ENCODE measurements at regions not wholly inside any gene's neighbourhood (a gene's known extent, or its start where the extent isn't known, plus 50 kb on each side); places are given as distances from the start of the nearest gene placed in this dataset.

DNA sequence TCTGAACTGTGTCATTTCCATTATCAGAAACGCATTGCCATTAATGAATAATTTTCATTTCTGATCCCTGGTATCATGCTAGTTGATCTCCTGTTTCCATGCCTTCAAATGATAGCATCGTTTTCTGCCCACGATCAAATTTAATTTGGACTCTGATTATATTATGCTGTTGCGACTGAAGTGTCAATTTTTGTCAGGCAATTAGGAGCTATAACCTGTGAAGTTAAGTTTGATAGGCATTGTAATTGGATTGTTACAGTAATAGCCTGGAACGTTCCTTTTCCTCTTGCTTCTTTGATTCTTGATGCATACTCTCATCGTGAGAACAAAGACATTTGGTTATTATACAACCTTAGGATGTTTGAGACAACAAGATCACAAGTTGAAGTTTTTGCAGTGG, 356.3 kb downstream of the VRK1 start:
- Histone ChIP-seq H3K27me3 (ENCODE audit: control insufficient read depth, insufficient read depth, low read length) (no peaks in the 10 kb centered on the region), H3K4me1 (no peaks in the 10 kb centered on the region), H3K79me2 (no peaks in the 10 kb centered on the region), H3K4me3 (ENCODE audit: low read depth, low read length) (no peak overlapping the region), H3K9me3 (ENCODE audit: control insufficient read depth, low read length) (no peaks in the 10 kb centered on the region), H3K27ac (no peak overlapping the region), H3K36me3 (ENCODE audit: control insufficient read depth, insufficient read depth, low read length) (no peaks in the 10 kb centered on the region), H3K9ac (no peak overlapping the region), H3K4me2 (ENCODE audit: low read length) (no peak overlapping the region), H2AFZ (no peak overlapping the region)
- TF ChIP-seq, protein P1, sequence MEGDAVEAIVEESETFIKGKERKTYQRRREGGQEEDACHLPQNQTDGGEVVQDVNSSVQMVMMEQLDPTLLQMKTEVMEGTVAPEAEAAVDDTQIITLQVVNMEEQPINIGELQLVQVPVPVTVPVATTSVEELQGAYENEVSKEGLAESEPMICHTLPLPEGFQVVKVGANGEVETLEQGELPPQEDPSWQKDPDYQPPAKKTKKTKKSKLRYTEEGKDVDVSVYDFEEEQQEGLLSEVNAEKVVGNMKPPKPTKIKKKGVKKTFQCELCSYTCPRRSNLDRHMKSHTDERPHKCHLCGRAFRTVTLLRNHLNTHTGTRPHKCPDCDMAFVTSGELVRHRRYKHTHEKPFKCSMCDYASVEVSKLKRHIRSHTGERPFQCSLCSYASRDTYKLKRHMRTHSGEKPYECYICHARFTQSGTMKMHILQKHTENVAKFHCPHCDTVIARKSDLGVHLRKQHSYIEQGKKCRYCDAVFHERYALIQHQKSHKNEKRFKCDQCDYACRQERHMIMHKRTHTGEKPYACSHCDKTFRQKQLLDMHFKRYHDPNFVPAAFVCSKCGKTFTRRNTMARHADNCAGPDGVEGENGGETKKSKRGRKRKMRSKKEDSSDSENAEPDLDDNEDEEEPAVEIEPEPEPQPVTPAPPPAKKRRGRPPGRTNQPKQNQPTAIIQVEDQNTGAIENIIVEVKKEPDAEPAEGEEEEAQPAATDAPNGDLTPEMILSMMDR (IDR thresholded peaks at IDR 0.05), result no peak

DNA sequence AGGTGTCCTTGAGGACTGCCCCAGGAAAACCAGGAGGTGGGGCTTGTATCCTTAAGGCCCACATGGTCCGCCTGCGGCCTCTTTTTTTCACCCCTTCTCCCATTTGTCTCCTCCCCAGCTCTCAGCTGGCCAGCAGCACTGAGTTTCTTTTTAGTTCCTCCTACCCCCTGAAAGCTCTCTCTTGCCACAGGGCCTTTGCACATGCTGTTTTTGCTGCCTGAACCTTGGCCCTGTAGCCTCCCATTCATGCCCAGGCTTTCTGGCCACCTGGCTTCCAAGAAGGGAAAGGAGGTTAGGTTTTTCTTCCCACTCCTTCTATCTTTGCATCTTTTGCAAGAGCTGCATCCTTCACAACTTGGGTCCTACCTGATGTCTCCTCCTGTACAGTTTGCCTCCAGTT, 358.1 kb downstream of the VRK1 start:
- TF ChIP-seq, protein P1 (IDR thresholded peaks at IDR 0.05), result no peak
- Histone ChIP-seq H3K4me3 (ENCODE audit: low read depth, low read length) (no peak overlapping the region), H3K27ac (no peak overlapping the region), H3K4me2 (ENCODE audit: low read length) (no peak overlapping the region), H3K4me1 (no peaks in the 10 kb centered on the region), H2AFZ (no peak overlapping the region), H3K36me3 (ENCODE audit: control insufficient read depth, insufficient read depth, low read length) (no peaks in the 10 kb centered on the region), H3K9ac (no peak overlapping the region), H3K9me3 (ENCODE audit: control insufficient read depth, low read length) (no peaks in the 10 kb centered on the region), H3K27me3 (ENCODE audit: control insufficient read depth, insufficient read depth, low read length) (no peaks in the 10 kb centered on the region), H3K79me2 (no peaks in the 10 kb centered on the region)

DNA sequence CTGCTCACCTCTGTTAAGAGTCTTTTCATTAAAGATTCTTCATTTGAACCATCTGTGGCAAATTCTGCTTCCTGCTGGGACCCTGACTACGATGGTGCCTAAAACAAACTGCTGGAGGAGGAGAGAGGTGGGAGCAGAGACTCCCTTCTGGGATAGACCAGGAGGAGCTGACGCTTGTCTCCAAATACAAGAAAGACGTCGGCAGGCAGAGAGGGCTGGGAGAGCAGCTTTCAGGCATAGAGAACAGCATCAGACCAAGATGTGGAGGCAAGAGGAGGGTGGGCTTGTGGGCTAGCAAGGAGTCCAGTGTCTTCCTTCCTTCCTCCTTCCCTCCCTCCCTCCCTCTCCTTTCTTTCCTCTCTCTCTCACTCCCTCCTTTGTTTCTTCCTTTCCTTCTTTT, 358.6 kb downstream of the VRK1 start:
- Histone ChIP-seq H3K4me3 (ENCODE audit: low read depth, low read length) (no peak overlapping the region), H3K4me1 (no peaks in the 10 kb centered on the region), H3K27me3 (ENCODE audit: control insufficient read depth, insufficient read depth, low read length) (no peaks in the 10 kb centered on the region), H3K9me3 (ENCODE audit: control insufficient read depth, low read length) (no peaks in the 10 kb centered on the region), H3K79me2 (no peaks in the 10 kb centered on the region), H3K4me2 (ENCODE audit: low read length) (no peak overlapping the region), H3K36me3 (ENCODE audit: control insufficient read depth, insufficient read depth, low read length) (no peaks in the 10 kb centered on the region), H3K9ac (no peak overlapping the region), H2AFZ (no peak overlapping the region), H3K27ac (no peak overlapping the region)
- TF ChIP-seq, protein P1 (IDR thresholded peaks at IDR 0.05), result no peak

DNA sequence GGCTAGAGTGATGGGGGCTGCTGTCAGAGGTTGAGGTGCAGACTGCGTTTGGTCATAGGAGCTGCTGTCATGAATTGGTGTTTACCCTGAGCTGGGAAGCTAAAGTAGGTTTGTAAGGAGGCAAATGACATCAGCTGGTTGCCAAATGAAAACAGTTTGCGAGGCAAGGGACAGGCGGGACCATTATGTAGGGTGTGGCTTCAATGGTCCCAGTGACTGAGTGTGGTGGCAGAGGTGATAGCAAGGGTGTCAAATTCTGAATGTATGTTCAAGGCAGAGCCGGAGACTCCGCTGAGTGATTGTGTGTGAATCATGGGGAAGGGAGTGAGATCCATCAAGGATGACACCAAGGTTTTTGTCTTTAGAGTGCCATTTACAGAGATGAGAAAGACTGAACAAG, 359.5 kb downstream of the VRK1 start:
- H3K27me3 ChIP-seq (ENCODE audit: control insufficient read depth, insufficient read depth, low read length), result no peaks in the 10 kb centered on the region
- H3K9me3 ChIP-seq (ENCODE audit: control insufficient read depth, low read length), result no peaks in the 10 kb centered on the region
- H3K36me3 ChIP-seq (ENCODE audit: control insufficient read depth, insufficient read depth, low read length), result no peaks in the 10 kb centered on the region
- no peak overlapping the region for H3K9ac ChIP-seq
- no peak overlapping the region for H3K27ac ChIP-seq
- no peaks in the 10 kb centered on the region for H3K79me2 ChIP-seq
- H3K4me2 ChIP-seq (ENCODE audit: low read length), result no peak overlapping the region
- H3K4me3 ChIP-seq (ENCODE audit: low read depth, low read length), result no peak overlapping the region
- TF ChIP-seq, protein P1 (IDR thresholded peaks at IDR 0.05), result no peak
- no peak overlapping the region for H2AFZ ChIP-seq
- no peaks in the 10 kb centered on the region for H3K4me1 ChIP-seq

DNA sequence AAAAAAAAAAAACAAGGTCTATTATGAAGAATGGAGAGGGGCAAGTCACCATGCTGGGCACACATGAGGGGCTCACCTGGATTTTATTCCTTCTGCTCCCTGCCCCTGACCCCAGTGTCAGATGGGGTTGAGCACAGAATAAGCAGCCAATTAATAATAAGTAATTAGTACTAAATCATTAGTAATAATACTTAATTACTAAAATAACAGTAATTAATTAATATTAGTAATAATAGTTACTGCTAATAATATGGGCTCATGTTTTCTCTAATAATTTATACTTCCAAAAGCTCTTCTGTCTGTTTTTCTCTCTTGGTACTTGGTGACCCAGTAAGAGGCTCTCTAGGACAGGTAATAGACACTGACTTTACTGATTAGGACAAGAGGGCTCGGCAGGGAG, 360.9 kb downstream of the VRK1 start:
- H3K4me2 ChIP-seq (ENCODE audit: low read length), result no peak overlapping the region
- no peaks in the 10 kb centered on the region for H3K79me2 ChIP-seq
- TF ChIP-seq, protein P1 (IDR thresholded peaks at IDR 0.05), result no peak
- H3K9me3 ChIP-seq (ENCODE audit: control insufficient read depth, low read length), result no peaks in the 10 kb centered on the region
- no peak overlapping the region for H2AFZ ChIP-seq
- H3K27me3 ChIP-seq (ENCODE audit: control insufficient read depth, insufficient read depth, low read length), result no peaks in the 10 kb centered on the region
- no peaks in the 10 kb centered on the region for H3K36me3 ChIP-seq (ENCODE audit: control insufficient read depth, insufficient read depth, low read length)
- H3K9ac ChIP-seq, result no peak overlapping the region
- no peak overlapping the region for H3K4me3 ChIP-seq (ENCODE audit: low read depth, low read length)
- H3K4me1 ChIP-seq, result no peaks in the 10 kb centered on the region
- no peak overlapping the region for H3K27ac ChIP-seq
